Tibial artery (tissue), 4 donors: ENCODE measurements at regions not wholly inside any gene's neighbourhood (a gene's known extent, or its start where the extent isn't known, plus 50 kb on each side); places are given as distances from the start of the nearest gene placed in this dataset.

Experiments
- DNase-seq, 2 donors: peaks; one replicate each; pipeline ENCODE4 v3.0.0-alpha.2; 2019
- H3K27ac ChIP-seq, 2 donors: fragments of 200-600 bp; sonication (generic) in 1 of 2; 1 replicate in 1 of 2; 2 replicates in 1 of 2; pipeline ENCODE4 v1.5.1; 2018 to 2019; ENCODE audit warnings: mild to moderate bottlenecking in 1 of 2
- H3K27me3 ChIP-seq, 2 donors: fragments of 200-600 bp; sonication (generic) in 1 of 2; one replicate each; pipeline versions ENCODE4 v1.5.1 to v1.6.0; 2016 to 2019
- H3K36me3 ChIP-seq, 3 donors: fragments of 200-600 bp; sonication (generic) in 2 of 3; one replicate each; pipeline ENCODE4 v1.5.1; 2016 to 2019; ENCODE audit warnings: mild to moderate bottlenecking in 2 of 3
- H3K4me1 ChIP-seq, 4 donors: fragments of 200-600 bp; sonication (generic) in 2 of 4; 1 replicate in 3 of 4; 2 replicates in 1 of 4; pipeline ENCODE4 v1.5.1; 2016 to 2019
- H3K4me3 ChIP-seq, 2 donors: fragments of 200-600 bp; sonication (generic) in 1 of 2; 1 replicate in 1 of 2; 2 replicates in 1 of 2; pipeline ENCODE4 v1.5.1; 2018 to 2019; ENCODE audit warnings: mild to moderate bottlenecking in 2 of 2
- H3K9me3 ChIP-seq, 3 donors: fragments of 200-600 bp; sonication (generic) in 1 of 3; one replicate each; pipeline ENCODE4 v1.5.1; 2016 to 2019
- CTCF ChIP-seq, 2 experiments: fragments of 200-600 bp in 1 of 2; fragments of 450-650 bp in 1 of 2; IDR thresholded peaks; one replicate each; pipeline ENCODE4 v1.5.1; 2017 to 2019; ENCODE audit warnings: antibody characterized with exemption in 2 of 2, mild to moderate bottlenecking in 1 of 2, moderate library complexity in 1 of 2
- intact Hi-C: fragments of 100-400 bp; cut with DNase I; formaldehyde crosslinking; loops from one replicate; pipeline ENCODE4 v1.15.0; 2023; ENCODE audit warnings: low total_unique reads

GRCh38 chr1:14513111-14513510 is 85.4 kb upstream of the KAZN start:
- DNase-seq: no peak
- Histone ChIP-seq H3K27ac (no peak overlapping the region), H3K36me3 (no peaks in the 10 kb centered on the region), H3K4me3 (no peak overlapping the region), H3K9me3 (no peaks in the 10 kb centered on the region), H3K27me3 (no peaks in the 10 kb centered on the region), H3K4me1 (no peaks in the 10 kb centered on the region)
- no peak for TF ChIP-seq CTCF (IDR thresholded peaks at IDR 0.05)
- intact Hi-C loops: no loop called here

- no peak for TF ChIP-seq CTCF (IDR thresholded peaks at IDR 0.05)
Measured at GRCh38 chr1:14514739-14515138, 83.7 kb upstream of the KAZN start.

GRCh38 chr1:14516974-14517840 is 81.3 kb upstream of the KAZN start:
- no peak for TF ChIP-seq CTCF (IDR thresholded peaks at IDR 0.05)
- Histone ChIP-seq H3K9me3 (no peaks in the 10 kb centered on the region), H3K27me3 (peaks cover 0 to 10% of the 10 kb centered on the region in 2 donors), H3K36me3 (no peaks in the 10 kb centered on the region), H3K4me3 (no peak overlapping the region), H3K27ac (no peak overlapping the region), H3K4me1 (no peaks in the 10 kb centered on the region)
- intact Hi-C loops: no loop called here
- DNase-seq: peak in 1 of 2 donors; percentile 48

More at GRCh38 chr1:14514739-14515138, 83.7 kb upstream of the KAZN start:
- no peak overlapping the region for H3K4me3 ChIP-seq
- H3K9me3 ChIP-seq: no peaks in the 10 kb centered on the region
- peaks cover 0 to 8% of the 10 kb centered on the region in 2 donors for H3K27me3 ChIP-seq
- intact Hi-C loops: no loop called here
- H3K36me3 ChIP-seq: no peaks in the 10 kb centered on the region
- H3K4me1 ChIP-seq: no peaks in the 10 kb centered on the region
- H3K27ac ChIP-seq: no peak overlapping the region
- DNase-seq: no peak

GRCh38 chr1:14517841-14518180 is 80.7 kb upstream of the KAZN start:
- no peak for DNase-seq
- intact Hi-C loops: no loop called here
- no peak overlapping the region for H3K27ac ChIP-seq

GRCh38 chr1:14519976-14520375 is 78.5 kb upstream of the KAZN start:
- Histone ChIP-seq H3K4me3 (no peak overlapping the region), H3K27ac (no peak overlapping the region), H3K36me3 (no peaks in the 10 kb centered on the region), H3K4me1 (no peaks in the 10 kb centered on the region), H3K9me3 (no peaks in the 10 kb centered on the region), H3K27me3 (peaks cover 0 to 10% of the 10 kb centered on the region in 2 donors)
- DNase-seq: no peak
- intact Hi-C loops: no loop called here
- no peak for TF ChIP-seq CTCF (IDR thresholded peaks at IDR 0.05)

More at GRCh38 chr1:14517841-14518180, 80.7 kb upstream of the KAZN start:
- TF ChIP-seq CTCF (IDR thresholded peaks at IDR 0.05): no peak
- Histone ChIP-seq H3K36me3 (no peaks in the 10 kb centered on the region), H3K27me3 (peaks cover 0 to 10% of the 10 kb centered on the region in 2 donors), H3K4me1 (no peaks in the 10 kb centered on the region), H3K9me3 (no peaks in the 10 kb centered on the region), H3K4me3 (no peak overlapping the region)
